Large intestine (tissue), 3 donors: ENCODE measurements at regions not wholly inside any gene's neighbourhood (a gene's known extent, or its start where the extent isn't known, plus 50 kb on each side); places are given as distances from the start of the nearest gene placed in this dataset.
A peak's percentile ranks its signal among the peaks of the same experiment; 100 is the strongest.

Experiments
- DNase-seq, 2 donors: peaks; one replicate each; pipeline versions ENCODE4 v3.0.0 to v3.0.0-alpha.2; 2013
- H3K27ac ChIP-seq: one replicate; pipeline ENCODE4 v1.5.1; 2013; ENCODE audit warnings: low read length
- H3K27me3 ChIP-seq: 2 replicates; pipeline ENCODE4 v1.6.1; 2013; ENCODE audit warnings: low read length; ENCODE audit not compliant: control insufficient read depth, insufficient read depth
- H3K36me3 ChIP-seq: 2 replicates; pipeline ENCODE4 v1.6.1; 2013; ENCODE audit warnings: low read length; ENCODE audit not compliant: control insufficient read depth, insufficient read depth
- H3K4me1 ChIP-seq: one replicate; pipeline ENCODE4 v1.6.1; 2013; ENCODE audit warnings: low read length; ENCODE audit not compliant: control insufficient read depth, insufficient read depth
- H3K4me3 ChIP-seq: one replicate; pipeline ENCODE4 v1.5.1; 2013; ENCODE audit warnings: low read length
- H3K9me3 ChIP-seq: one replicate; pipeline ENCODE4 v1.6.1; 2013; ENCODE audit warnings: mild to moderate bottlenecking, low read depth, low read length, moderate library complexity; ENCODE audit not compliant: control insufficient read depth
- WGBS: methylation state at CpG from one replicate; pipeline ENCODE4 v1.1.5; 2013; ENCODE audit warnings: low lambda C conversion rate; ENCODE audit not compliant: insufficient coverage; 5-methylcytosine and 5-hydroxymethylcytosine counted together

DNA sequence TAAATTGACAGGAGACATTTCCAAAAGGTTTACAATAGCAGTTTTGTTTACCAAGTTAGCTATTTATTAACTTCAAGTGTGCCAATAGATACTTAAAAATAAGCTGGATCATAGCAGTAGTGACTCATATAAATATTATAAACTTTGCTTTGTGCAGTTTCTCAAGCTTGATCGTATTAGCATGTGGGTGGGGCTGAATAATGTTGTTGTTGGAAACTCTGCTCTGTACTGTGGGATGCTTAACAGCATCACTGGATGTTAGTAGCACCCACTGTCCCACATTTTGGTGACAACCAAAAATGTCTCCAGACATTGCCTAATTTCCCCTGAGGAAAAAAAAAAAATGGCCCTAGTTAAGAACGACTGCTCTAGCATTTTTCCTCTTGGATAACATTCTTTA, 855.2 kb upstream of the ADGRL3 start:
- H3K4me1 ChIP-seq: no peaks in the 10 kb centered on the region
- H3K9me3 ChIP-seq: no peaks in the 10 kb centered on the region

DNA sequence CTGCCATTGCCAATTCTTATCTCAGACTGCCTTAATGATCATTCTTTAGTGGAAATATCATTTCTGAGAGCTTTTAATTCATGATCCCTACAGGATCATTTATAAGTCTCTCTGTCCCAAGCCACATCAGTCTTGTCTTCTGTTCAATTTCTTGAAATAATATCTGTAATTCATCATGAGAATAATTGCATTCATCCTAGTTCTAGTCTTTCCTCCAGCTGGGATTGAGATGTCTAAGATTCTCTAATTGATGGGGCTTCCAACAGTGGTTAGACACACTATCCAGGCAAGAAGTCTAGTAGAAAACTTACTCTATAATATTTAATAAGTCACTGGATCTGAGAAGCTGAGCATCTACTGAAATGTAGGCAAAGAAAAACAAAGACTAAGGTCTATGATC, 854.7 kb upstream of the ADGRL3 start:
- H3K27me3 ChIP-seq: no peaks in the 10 kb centered on the region
- H3K27ac ChIP-seq: no peak overlapping the region
- H3K9me3 ChIP-seq: no peaks in the 10 kb centered on the region
- no peak overlapping the region for H3K4me3 ChIP-seq
- H3K36me3 ChIP-seq: no peaks in the 10 kb centered on the region
- DNase-seq: no peak
- no peaks in the 10 kb centered on the region for H3K4me1 ChIP-seq

More for the DNA sequence above, 855.2 kb upstream of the ADGRL3 start:
- Histone ChIP-seq H3K27ac (no peak overlapping the region), H3K27me3 (no peaks in the 10 kb centered on the region), H3K4me3 (no peak overlapping the region), H3K36me3 (no peaks in the 10 kb centered on the region)
- WGBS: 54% methylated on average over 2 of the region's 2 CpGs
- peak in 1 of 2 donors; percentile 2 for DNase-seq

DNA sequence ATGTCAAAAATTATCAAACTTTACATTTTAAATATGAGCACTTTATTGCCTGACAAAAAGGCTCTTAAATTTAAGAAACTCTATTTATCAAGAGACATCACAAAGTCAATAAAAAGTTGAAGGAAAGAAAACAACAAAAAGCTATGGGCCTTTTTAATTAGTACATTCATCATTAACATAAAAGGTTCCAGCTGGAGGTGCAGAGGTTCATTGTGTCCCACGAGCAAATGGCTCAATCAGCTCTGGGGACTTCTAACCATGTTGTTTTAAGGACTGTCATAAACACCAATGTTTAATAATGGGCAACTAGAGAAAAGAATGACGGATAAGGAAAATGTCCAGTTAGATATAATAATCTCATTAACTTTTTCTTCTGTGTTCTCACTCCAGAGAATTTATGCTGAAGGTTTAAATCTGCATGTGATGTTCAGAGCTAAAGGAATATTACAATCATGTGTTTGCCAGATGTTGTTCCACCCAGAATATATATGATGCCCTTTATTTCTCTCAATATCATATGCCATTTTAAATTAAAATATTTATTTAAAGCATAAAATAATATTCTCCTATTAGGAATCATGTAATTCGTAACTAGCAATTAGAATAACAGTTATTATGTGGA, 840.3 kb upstream of the ADGRL3 start:
- 91% methylated on average over 1 of the region's 3 CpGs for WGBS

DNA sequence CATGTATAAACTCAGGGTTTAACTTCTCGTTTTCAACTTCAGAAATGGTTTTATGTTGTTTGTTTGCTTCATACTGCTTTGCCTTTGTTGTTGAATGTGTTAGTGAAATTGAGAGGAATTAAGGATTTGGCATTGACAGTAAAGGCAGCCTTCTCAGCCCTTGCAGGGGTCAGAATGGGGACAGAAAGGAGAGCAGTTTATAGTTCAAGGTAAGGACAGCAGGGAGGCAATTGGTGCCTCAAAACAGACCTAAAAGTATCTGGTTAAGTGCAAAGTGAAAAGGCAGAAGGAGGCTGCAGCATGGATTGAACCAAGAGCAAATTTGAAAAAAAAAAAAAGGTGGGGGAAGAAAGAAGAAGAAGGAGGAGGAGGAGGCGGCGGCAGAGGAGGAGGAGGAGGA, 835.0 kb upstream of the ADGRL3 start:
- no peaks in the 10 kb centered on the region for H3K4me1 ChIP-seq
- H3K9me3 ChIP-seq: peaks cover 2% of the 10 kb centered on the region
- DNase-seq: no peak
- no peak overlapping the region for H3K4me3 ChIP-seq
- no peak overlapping the region for H3K27ac ChIP-seq
- 100% methylated on average over 2 of the region's 3 CpGs for WGBS
- H3K27me3 ChIP-seq: no peaks in the 10 kb centered on the region
- no peaks in the 10 kb centered on the region for H3K36me3 ChIP-seq

More for the DNA sequence above, 840.3 kb upstream of the ADGRL3 start:
- Histone ChIP-seq H3K9me3 (peaks cover 5% of the 10 kb centered on the region), H3K4me1 (no peaks in the 10 kb centered on the region), H3K36me3 (no peaks in the 10 kb centered on the region), H3K27ac (no peak overlapping the region), H3K27me3 (no peaks in the 10 kb centered on the region), H3K4me3 (no peak overlapping the region)
- DNase-seq: no peak

GRCh38 chr4:60366661-60367060, 833.5 kb upstream of the ADGRL3 start:
- WGBS: 33% methylated on average over 1 of the region's 2 CpGs
- no peak overlapping the region for H3K4me3 ChIP-seq
- H3K9me3 ChIP-seq: peaks cover 2% of the 10 kb centered on the region
- no peak for DNase-seq
- no peaks in the 10 kb centered on the region for H3K27me3 ChIP-seq
- H3K27ac ChIP-seq: no peak overlapping the region
- H3K36me3 ChIP-seq: no peaks in the 10 kb centered on the region
- no peaks in the 10 kb centered on the region for H3K4me1 ChIP-seq

- WGBS: no CpG with 5 or more reads among the region's 1 CpG
- Histone ChIP-seq H3K4me1 (no peaks in the 10 kb centered on the region), H3K9me3 (peaks cover 2% of the 10 kb centered on the region), H3K27ac (no peak overlapping the region), H3K27me3 (no peaks in the 10 kb centered on the region), H3K4me3 (no peak overlapping the region), H3K36me3 (no peaks in the 10 kb centered on the region)
- no peak for DNase-seq
Measured at GRCh38 chr4:60368986-60369385, 831.1 kb upstream of the ADGRL3 start.

DNA sequence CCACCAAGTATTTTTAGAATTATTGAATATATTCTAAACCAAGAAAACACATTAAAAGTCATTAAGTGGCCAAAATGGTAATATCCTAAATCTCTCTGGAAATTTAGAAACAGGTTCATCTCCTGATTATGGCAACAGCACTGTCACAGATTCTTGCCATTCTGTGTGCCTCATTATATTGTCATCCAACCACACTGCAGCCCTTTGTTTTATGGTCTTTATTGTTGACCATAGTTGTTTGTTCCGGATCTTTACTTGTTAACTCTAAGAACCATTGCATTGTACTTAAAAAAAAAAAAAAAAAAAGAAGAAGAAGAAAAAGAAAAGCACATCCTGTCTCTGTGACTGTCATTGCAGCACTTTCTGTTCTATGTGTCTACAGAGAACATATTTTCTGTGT, 822.1 kb upstream of the ADGRL3 start:
- 0% methylated on average over 1 of the region's 1 CpG for WGBS
- H3K4me3 ChIP-seq: no peak overlapping the region
- no peak overlapping the region for H3K27ac ChIP-seq
- DNase-seq: no peak
- no peaks in the 10 kb centered on the region for H3K4me1 ChIP-seq
- no peaks in the 10 kb centered on the region for H3K9me3 ChIP-seq
- H3K27me3 ChIP-seq: no peaks in the 10 kb centered on the region
- H3K36me3 ChIP-seq: no peaks in the 10 kb centered on the region

DNA sequence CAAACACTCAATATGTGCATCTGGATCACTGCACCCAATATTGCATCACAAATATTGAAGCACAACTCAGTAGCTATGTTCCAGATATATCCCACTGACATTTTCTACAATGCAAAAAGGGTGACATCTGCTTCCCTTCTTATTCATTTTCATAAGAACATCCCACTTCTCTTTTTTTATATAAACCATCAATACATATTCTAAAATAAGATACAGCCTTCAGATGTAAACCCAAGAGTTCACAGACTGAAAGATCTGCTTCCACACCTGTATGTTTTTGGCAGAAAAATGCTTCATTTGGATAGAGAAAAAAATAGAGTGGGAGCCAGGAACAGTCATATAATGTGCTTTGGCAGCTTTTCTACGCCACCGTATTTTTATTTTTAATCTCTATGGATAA, 815.6 kb upstream of the ADGRL3 start:
- H3K9me3 ChIP-seq: no peaks in the 10 kb centered on the region
- no peaks in the 10 kb centered on the region for H3K27me3 ChIP-seq
- H3K4me3 ChIP-seq: no peak overlapping the region
- H3K36me3 ChIP-seq: no peaks in the 10 kb centered on the region
- H3K27ac ChIP-seq: no peak overlapping the region
- WGBS: no CpG with 5 or more reads among the region's 2 CpGs
- no peak for DNase-seq
- no peaks in the 10 kb centered on the region for H3K4me1 ChIP-seq

- Histone ChIP-seq H3K27ac (no peak overlapping the region), H3K27me3 (no peaks in the 10 kb centered on the region), H3K9me3 (peaks cover 4% of the 10 kb centered on the region), H3K4me3 (no peak overlapping the region), H3K36me3 (no peaks in the 10 kb centered on the region), H3K4me1 (no peaks in the 10 kb centered on the region)
- no peak for DNase-seq
- WGBS: 100% methylated on average over 4 of the region's 4 CpGs
Measured at GRCh38 chr4:60389633-60390032, 810.5 kb upstream of the ADGRL3 start.

GRCh38 chr4:60396341-60397049, 803.6 kb upstream of the ADGRL3 start:
- H3K9me3 ChIP-seq: peaks cover 4% of the 10 kb centered on the region
- H3K27ac ChIP-seq: no peak overlapping the region
- no peaks in the 10 kb centered on the region for H3K27me3 ChIP-seq
- no peaks in the 10 kb centered on the region for H3K4me1 ChIP-seq
- no peak overlapping the region for H3K4me3 ChIP-seq
- 67% methylated on average over 1 of the region's 5 CpGs for WGBS
- H3K36me3 ChIP-seq: no peaks in the 10 kb centered on the region
- DNase-seq: no peak

DNA sequence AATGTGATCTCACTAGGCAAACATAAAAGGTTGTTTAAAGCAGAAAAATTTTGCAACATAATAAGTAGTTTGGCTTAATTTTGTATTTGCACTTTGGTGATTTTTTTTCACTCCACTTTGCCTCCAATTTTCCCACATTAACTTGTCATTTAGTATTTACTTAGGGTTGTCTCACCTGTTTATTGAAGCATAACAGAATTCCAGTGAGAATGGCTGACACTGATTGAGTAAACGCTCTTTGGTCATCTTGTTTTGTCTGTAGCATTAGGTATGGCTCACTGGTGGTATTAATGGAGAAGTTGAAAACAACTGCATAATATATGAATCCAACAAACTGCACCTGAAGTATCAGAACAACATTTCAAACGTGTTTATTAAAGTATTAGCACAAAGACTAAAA, 799.5 kb upstream of the ADGRL3 start:
- Histone ChIP-seq H3K4me3 (no peak overlapping the region), H3K4me1 (no peaks in the 10 kb centered on the region), H3K27ac (no peak overlapping the region), H3K27me3 (no peaks in the 10 kb centered on the region), H3K9me3 (no peaks in the 10 kb centered on the region), H3K36me3 (no peaks in the 10 kb centered on the region)
- no CpG with 5 or more reads among the region's 2 CpGs for WGBS
- DNase-seq: no peak
